Dedifferentiated amniotic fluid mesenchymal stem cell (primary cell): ENCODE measurements at regions not wholly inside any gene's neighbourhood (a gene's known extent, or its start where the extent isn't known, plus 50 kb on each side); places are given as distances from the start of the nearest gene placed in this dataset.
"Not testable (repeated sequence)": the region's sequence is repeated elsewhere in the genome, so short reads cannot be mapped to it uniquely, and the experiment has no call there.

Source experiments
- DNase-seq: peaks from one replicate; pipeline ENCODE4 v3.0.0-alpha.2; 2016; ENCODE audit errors: extremely low spot score

- DNase-seq: not testable (repeated sequence)
Observed at GRCh38 chr10:46802010-46802409, 109.2 kb upstream of the PTPN20 start.

GRCh38 chr10:46803082-46803481, 108.1 kb upstream of the PTPN20 start:
- DNase-seq: not testable (repeated sequence)

GRCh38 chr10:46810222-46810621, 101.0 kb upstream of the PTPN20 start:
- not testable (repeated sequence) for DNase-seq

- DNase-seq: not testable (repeated sequence)
Observed at GRCh38 chr10:46816126-46816525, 95.1 kb upstream of the PTPN20 start.

GRCh38 chr10:46840393-46841050, 70.7 kb upstream of the PTPN20 start:
- not testable (repeated sequence) for DNase-seq

GRCh38 chr10:46841051-46841593, 70.1 kb upstream of the PTPN20 start:
- DNase-seq: not testable (repeated sequence)

- DNase-seq: not testable (repeated sequence)
Observed at GRCh38 chr10:46845194-46845593, 66.0 kb upstream of the PTPN20 start.

- not testable (repeated sequence) for DNase-seq
Observed at GRCh38 chr10:46845640-46846039, 65.6 kb upstream of the PTPN20 start.

- DNase-seq: not testable (repeated sequence)
Observed at GRCh38 chr10:46860753-46861152, 50.5 kb upstream of the PTPN20 start.
